Type B pancreatic cell (in vitro differentiated cells): ENCODE measurements at regions not wholly inside any gene's neighbourhood (a gene's known extent, or its start where the extent isn't known, plus 50 kb on each side); places are given as distances from the start of the nearest gene placed in this dataset.

Source experiments
- DNase-seq: peaks from one replicate; pipeline ENCODE4 v3.0.0; 2021; ENCODE audit warnings: mixed read lengths; ENCODE audit not compliant: unreplicated experiment; ENCODE audit errors: extremely low spot score
- H3K27ac Mint-ChIP-seq: 2 replicates; pipeline ENCODE4 v1.8.0; 2021; ENCODE audit warnings: mild to moderate bottlenecking, mixed read lengths
- H3K27me3 Mint-ChIP-seq: 2 replicates; pipeline ENCODE4 v1.8.0; 2021; ENCODE audit warnings: mixed read lengths
- H3K36me3 Mint-ChIP-seq: 2 replicates; pipeline ENCODE4 v1.8.0; 2021; ENCODE audit warnings: mixed read lengths
- H3K4me1 Mint-ChIP-seq: one replicate; pipeline ENCODE4 v1.8.0; 2021; ENCODE audit warnings: mixed read lengths; ENCODE audit not compliant: unreplicated experiment
- H3K4me3 Mint-ChIP-seq: 2 replicates; pipeline ENCODE4 v1.8.0; 2021; ENCODE audit warnings: mild to moderate bottlenecking, mixed read lengths
- H3K9me3 Mint-ChIP-seq: 2 replicates; pipeline ENCODE4 v1.8.0; 2021; ENCODE audit warnings: mixed read lengths
- TF ChIP-seq, protein P1 (sequence below): fragments of 200-600 bp; sonication (generic); conservative IDR thresholded peaks from 2 replicates; pipeline ENCODE4 v1.5.0; 2021; ENCODE audit warnings: antibody characterized with exemption, mild to moderate bottlenecking

- Mint-ChIP-seq H3K4me1 (no peaks in the 10 kb centered on the region), H3K36me3 (no peaks in the 10 kb centered on the region), H3K27ac (no peak overlapping the region), H3K4me3 (no peak overlapping the region), H3K27me3 (no peaks in the 10 kb centered on the region), H3K9me3 (no peaks in the 10 kb centered on the region)
- TF ChIP-seq, protein P1, sequence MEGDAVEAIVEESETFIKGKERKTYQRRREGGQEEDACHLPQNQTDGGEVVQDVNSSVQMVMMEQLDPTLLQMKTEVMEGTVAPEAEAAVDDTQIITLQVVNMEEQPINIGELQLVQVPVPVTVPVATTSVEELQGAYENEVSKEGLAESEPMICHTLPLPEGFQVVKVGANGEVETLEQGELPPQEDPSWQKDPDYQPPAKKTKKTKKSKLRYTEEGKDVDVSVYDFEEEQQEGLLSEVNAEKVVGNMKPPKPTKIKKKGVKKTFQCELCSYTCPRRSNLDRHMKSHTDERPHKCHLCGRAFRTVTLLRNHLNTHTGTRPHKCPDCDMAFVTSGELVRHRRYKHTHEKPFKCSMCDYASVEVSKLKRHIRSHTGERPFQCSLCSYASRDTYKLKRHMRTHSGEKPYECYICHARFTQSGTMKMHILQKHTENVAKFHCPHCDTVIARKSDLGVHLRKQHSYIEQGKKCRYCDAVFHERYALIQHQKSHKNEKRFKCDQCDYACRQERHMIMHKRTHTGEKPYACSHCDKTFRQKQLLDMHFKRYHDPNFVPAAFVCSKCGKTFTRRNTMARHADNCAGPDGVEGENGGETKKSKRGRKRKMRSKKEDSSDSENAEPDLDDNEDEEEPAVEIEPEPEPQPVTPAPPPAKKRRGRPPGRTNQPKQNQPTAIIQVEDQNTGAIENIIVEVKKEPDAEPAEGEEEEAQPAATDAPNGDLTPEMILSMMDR, result no peak
- no peak for DNase-seq
Measured at GRCh38 chr13:37981932-37982331, 112.4 kb upstream of the TRPC4 start.

- TF ChIP-seq, protein P1, result no peak
- Mint-ChIP-seq H3K4me3 (no peak overlapping the region), H3K9me3 (no peaks in the 10 kb centered on the region), H3K36me3 (no peaks in the 10 kb centered on the region), H3K27me3 (no peaks in the 10 kb centered on the region), H3K27ac (no peak overlapping the region), H3K4me1 (no peaks in the 10 kb centered on the region)
- no peak for DNase-seq
Measured at GRCh38 chr13:37978680-37979079, 109.1 kb upstream of the TRPC4 start.

GRCh38 chr13:37968555-37968954, 99.0 kb upstream of the TRPC4 start:
- TF ChIP-seq, protein P1, result no peak
- H3K27me3 Mint-ChIP-seq, result no peaks in the 10 kb centered on the region
- H3K27ac Mint-ChIP-seq, result no peak overlapping the region
- H3K9me3 Mint-ChIP-seq, result peaks cover 5% of the 10 kb centered on the region
- H3K4me3 Mint-ChIP-seq, result no peak overlapping the region
- no peaks in the 10 kb centered on the region for H3K4me1 Mint-ChIP-seq
- no peaks in the 10 kb centered on the region for H3K36me3 Mint-ChIP-seq
- no peak for DNase-seq

GRCh38 chr13:37966266-37966665, 96.7 kb upstream of the TRPC4 start:
- no peak overlapping the region for H3K27ac Mint-ChIP-seq
- TF ChIP-seq, protein P1, result no peak

GRCh38 chr13:37960427-37960826, 90.9 kb upstream of the TRPC4 start:
- DNase-seq, result no peak
- Mint-ChIP-seq H3K27me3 (no peaks in the 10 kb centered on the region), H3K36me3 (no peaks in the 10 kb centered on the region), H3K4me3 (no peak overlapping the region), H3K9me3 (peaks cover 9% of the 10 kb centered on the region), H3K27ac (no peak overlapping the region), H3K4me1 (no peaks in the 10 kb centered on the region)
- TF ChIP-seq, protein P1, result peak; percentile 58

More at GRCh38 chr13:37966266-37966665, 96.7 kb upstream of the TRPC4 start:
- H3K9me3 Mint-ChIP-seq, result peaks cover 9% of the 10 kb centered on the region
- H3K4me1 Mint-ChIP-seq, result no peaks in the 10 kb centered on the region
- no peak overlapping the region for H3K4me3 Mint-ChIP-seq
- no peaks in the 10 kb centered on the region for H3K27me3 Mint-ChIP-seq
- DNase-seq, result no peak
- no peaks in the 10 kb centered on the region for H3K36me3 Mint-ChIP-seq

DNA sequence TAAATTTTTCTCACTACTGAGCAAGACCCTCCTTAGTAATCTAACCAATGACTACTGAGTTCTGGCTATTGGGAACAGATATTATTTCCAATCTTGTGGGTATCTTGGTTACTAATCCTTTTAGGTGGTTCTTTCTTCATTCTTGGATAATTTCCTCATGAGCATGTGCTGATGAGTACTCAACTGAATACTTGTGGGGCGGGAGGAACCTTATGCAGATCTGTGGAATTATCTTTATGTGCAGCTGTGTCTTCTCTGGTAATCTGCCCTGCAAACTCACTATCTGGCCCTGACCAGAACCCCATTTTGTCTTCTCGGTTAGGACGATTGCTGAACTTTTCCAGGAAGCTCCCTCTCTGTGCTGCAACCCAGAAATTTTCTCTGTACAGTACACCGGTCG, 89.7 kb upstream of the TRPC4 start:
- H3K4me3 Mint-ChIP-seq, result no peak overlapping the region
- no peak overlapping the region for H3K27ac Mint-ChIP-seq
- H3K4me1 Mint-ChIP-seq, result no peaks in the 10 kb centered on the region
- peaks cover 13% of the 10 kb centered on the region for H3K9me3 Mint-ChIP-seq
- H3K36me3 Mint-ChIP-seq, result no peaks in the 10 kb centered on the region
- no peaks in the 10 kb centered on the region for H3K27me3 Mint-ChIP-seq
- TF ChIP-seq, protein P1, result no peak
- DNase-seq, result no peak
